SK-N-SH treated with all-trans-retinoic acid at 6 μM for 48 hours (cell line): ENCODE measurements at regions not wholly inside any gene's neighbourhood (a gene's known extent, or its start where the extent isn't known, plus 50 kb on each side); places are given as distances from the start of the nearest gene placed in this dataset.

Experiments used
- ATAC-seq: fragments of 200-7000 bp; cut with Tn5 transposase; 3 replicates; pipeline ENCODE4 v1.9.1; 2020; ENCODE audit warnings: mild to moderate bottlenecking, moderate library complexity
- ARNTL ChIP-seq: fragments of 450-650 bp; formaldehyde crosslinking; IDR thresholded peaks from 2 replicates; pipeline ENCODE4 v1.5.0; 2020; ENCODE audit warnings: low read depth, mild to moderate bottlenecking, moderate library complexity, borderline replicate concordance
- BACH2 ChIP-seq: fragments of 250-450 bp; sonication (Bioruptor Pico); IDR thresholded peaks from 2 replicates; pipeline ENCODE4 v1.9.0; 2021; ENCODE audit warnings: mild to moderate bottlenecking, borderline replicate concordance
- CREB5 ChIP-seq: fragments of 250-450 bp; sonication (Bioruptor Pico); IDR thresholded peaks from 2 replicates; pipeline ENCODE4 v1.5.1; 2020; ENCODE audit warnings: low read depth, mild to moderate bottlenecking, moderate library complexity
- CSDC2 ChIP-seq: fragments of 250-450 bp; sonication (Bioruptor Pico); IDR thresholded peaks from 2 replicates; pipeline ENCODE4 v1.5.0; 2020; ENCODE audit warnings: mild to moderate bottlenecking, moderate library complexity
- CSRNP3 ChIP-seq: fragments of 250-450 bp; sonication (Bioruptor Pico); IDR thresholded peaks from 2 replicates; pipeline ENCODE4 v1.5.1; 2021; ENCODE audit warnings: mild to moderate bottlenecking, moderate library complexity
- ESRRG ChIP-seq: fragments of 250-450 bp; sonication (Bioruptor Pico); IDR thresholded peaks from 2 replicates; pipeline ENCODE4 v1.6.1; 2021; ENCODE audit warnings: mild to moderate bottlenecking
- GLIS3 ChIP-seq: fragments of 250-450 bp; sonication (Bioruptor Pico); IDR thresholded peaks from 2 replicates; pipeline ENCODE4 v1.5.0; 2020; ENCODE audit warnings: mild to moderate bottlenecking, moderate library complexity
- ISL1 ChIP-seq: fragments of 250-450 bp; sonication (Bioruptor Pico); IDR thresholded peaks from 2 replicates; pipeline ENCODE4 v2.1.2; 2022; ENCODE audit warnings: mild to moderate bottlenecking, moderate library complexity
- OSR1 ChIP-seq: fragments of 250-450 bp; sonication (Bioruptor Pico); IDR thresholded peaks from 2 replicates; pipeline ENCODE4 v1.8.0; 2022; ENCODE audit warnings: moderate library complexity, mild to moderate bottlenecking, inconsistent platforms
- PATZ1 ChIP-seq: fragments of 250-450 bp; sonication (Bioruptor Pico); IDR thresholded peaks from 2 replicates; pipeline ENCODE4 v1.8.0; 2020; ENCODE audit warnings: mild to moderate bottlenecking, moderate library complexity, borderline replicate concordance
- POU6F1 ChIP-seq: fragments of 250-450 bp; sonication (Bioruptor Pico); IDR thresholded peaks from 2 replicates; pipeline ENCODE4 v1.8.0; 2021; ENCODE audit warnings: low read depth, mild to moderate bottlenecking, moderate library complexity, borderline replicate concordance
- PPARA ChIP-seq: fragments of 250-450 bp; sonication (Bioruptor Pico); IDR thresholded peaks from 2 replicates; pipeline ENCODE4 v1.5.0; 2020; ENCODE audit warnings: mild to moderate bottlenecking, borderline replicate concordance
- RARB ChIP-seq: fragments of 250-450 bp; sonication (Bioruptor Pico); IDR thresholded peaks from 2 replicates; pipeline ENCODE4 v1.8.0; 2021; ENCODE audit warnings: mild to moderate bottlenecking, moderate library complexity
- TOX ChIP-seq: fragments of 250-450 bp; sonication (Bioruptor Pico); IDR thresholded peaks from 2 replicates; pipeline ENCODE4 v1.8.0; 2021; ENCODE audit warnings: mild to moderate bottlenecking, moderate library complexity, borderline replicate concordance
- TSHZ2 ChIP-seq: fragments of 250-450 bp; sonication (Bioruptor Pico); IDR thresholded peaks from 2 replicates; pipeline ENCODE4 v1.5.0; 2020; ENCODE audit warnings: mild to moderate bottlenecking, moderate library complexity
- ZC3H10 ChIP-seq: fragments of 250-450 bp; sonication (Bioruptor Pico); IDR thresholded peaks from 2 replicates; pipeline ENCODE4 v1.5.1; 2021; ENCODE audit warnings: mild to moderate bottlenecking, moderate library complexity
- ZFP3 ChIP-seq: fragments of 250-450 bp; sonication (Bioruptor Pico); IDR thresholded peaks from 2 replicates; pipeline ENCODE4 v1.5.0; 2020; ENCODE audit warnings: mild to moderate bottlenecking, moderate library complexity
- ZFP30 ChIP-seq: fragments of 450-650 bp; formaldehyde crosslinking; IDR thresholded peaks from 2 replicates; pipeline ENCODE4 v1.5.0; 2022; ENCODE audit warnings: mild to moderate bottlenecking, moderate library complexity
- ZNF565 ChIP-seq: fragments of 450-650 bp; formaldehyde crosslinking; conservative IDR thresholded peaks from 2 replicates; pipeline ENCODE4 v1.5.0; 2020; ENCODE audit warnings: low read depth, mild to moderate bottlenecking, moderate library complexity
- ZNF70 ChIP-seq: fragments of 450-650 bp; formaldehyde crosslinking; IDR thresholded peaks from 2 replicates; pipeline ENCODE4 v1.5.0; 2020; ENCODE audit warnings: mild to moderate bottlenecking, moderate library complexity
- ZNF8 ChIP-seq: fragments of 450-650 bp; formaldehyde crosslinking; IDR thresholded peaks from 2 replicates; pipeline ENCODE4 v1.5.0; 2020; ENCODE audit warnings: mild to moderate bottlenecking, moderate library complexity

- TF ChIP-seq TSHZ2 (no peak), CSRNP3 (CRISPR knock-in tag) (no peak), OSR1 (CRISPR knock-in tag) (no peak), PPARA (no peak), ESRRG (CRISPR knock-in tag) (no peak), ZFP30 (CRISPR knock-in tag) (no peak), ARNTL (CRISPR knock-in tag) (no peak), TOX (CRISPR knock-in tag) (no peak), ZNF70 (CRISPR knock-in tag) (no peak), ZFP3 (CRISPR knock-in tag) (no peak), ISL1 (CRISPR knock-in tag) (no peak), CSDC2 (CRISPR knock-in tag) (no peak), ZNF565 (no peak), BACH2 (no peak), PATZ1 (CRISPR knock-in tag) (no peak)
- no peak for ATAC-seq
These were observed 89.7 kb upstream of the COL3A1 start for GRCh38 chr2:188884517-188884916.

GRCh38 chr2:188889187-188889586, 85.0 kb upstream of the COL3A1 start:
- TF ChIP-seq PPARA (no peak), RARB (no peak), TOX (CRISPR knock-in tag) (no peak), ISL1 (CRISPR knock-in tag) (no peak), BACH2 (no peak), CREB5 (CRISPR knock-in tag) (no peak), OSR1 (CRISPR knock-in tag) (no peak), ZFP30 (CRISPR knock-in tag) (no peak), TSHZ2 (no peak), ZNF8 (CRISPR knock-in tag) (no peak), CSDC2 (CRISPR knock-in tag) (no peak), ARNTL (CRISPR knock-in tag) (no peak), POU6F1 (CRISPR knock-in tag) (no peak), ZC3H10 (CRISPR knock-in tag) (no peak), CSRNP3 (CRISPR knock-in tag) (no peak), GLIS3 (CRISPR knock-in tag) (no peak), PATZ1 (CRISPR knock-in tag) (no peak)
- no peak for ATAC-seq
